OCI-LY3 (cell line): ENCODE measurements at regions not wholly inside any gene's neighbourhood (a gene's known extent, or its start where the extent isn't known, plus 50 kb on each side); places are given as distances from the start of the nearest gene placed in this dataset.

ENCODE experiments used
- CTCF ChIP-seq: fragments of 200-600, 300-600 bp; sonication (generic); IDR thresholded peaks from 2 replicates; pipeline ENCODE4 v1.5.1; 2014; ENCODE audit warnings: antibody characterized with exemption, low read length, low read depth
- EZH2phosphoT487 ChIP-seq: fragments of 200-600 bp; shearing (Covaris generic); IDR thresholded peaks from 2 replicates; pipeline ENCODE4 v1.6.1; 2018; ENCODE audit warnings: antibody characterized with exemption, mixed run types, low read depth

GRCh38 chr16:86086471-86086870 is 187.5 kb downstream of the IRF8 start:
- TF ChIP-seq CTCF = no peak
- TF ChIP-seq EZH2phosphoT487 = no peak
